OCI-LY7 (cell line): ENCODE measurements at regions not wholly inside any gene's neighbourhood (a gene's known extent, or its start where the extent isn't known, plus 50 kb on each side); places are given as distances from the start of the nearest gene placed in this dataset.

ENCODE experiments used
- BruUV-seq: library from RNA; stranded (reverse); fragments of 400-500 nt; replicated peaks from 2 replicates; lab custom pipeline; 2021; lab: Mats Ljungman, UMichigan
- CTCF ChIA-PET: fragments of 300-600 bp; sonication (Branson Sonifier 250); formaldehyde crosslinking; loops from one replicate; lab custom pipeline; 2022; ENCODE audit warnings: antibody characterized with exemption; ENCODE audit not compliant: unreplicated experiment; lab: Charles Lee
- POLR2A ChIA-PET: fragments of 300-600 bp; sonication (Branson Sonifier 250); formaldehyde crosslinking; loops from one replicate; lab custom pipeline; 2022; ENCODE audit warnings: antibody characterized with exemption; lab: Charles Lee
- DNase-seq: peaks from one replicate; pipeline ENCODE4 v3.0.0-alpha.2; 2015; ENCODE audit warnings: low spot score
- H2AFZ ChIP-seq: fragments of 200-600 bp; sonication (generic), shearing (Covaris generic); 2 replicates; pipeline ENCODE4 v1.6.1; 2014; ENCODE audit warnings: mild to moderate bottlenecking, antibody characterized with exemption, low read length, moderate library complexity
- H3K27ac ChIP-seq: fragments of 200-600 bp; sonication (generic); 2 replicates; pipeline ENCODE4 v1.5.1; 2014; ENCODE audit warnings: mixed run types, low read depth, mild to moderate bottlenecking, moderate library complexity, low read length, inconsistent platforms; ENCODE audit not compliant: poor library complexity, severe bottlenecking
- H3K36me3 ChIP-seq: fragments of 200-600 bp; sonication (generic); 2 replicates; pipeline ENCODE4 v1.6.1; 2014; ENCODE audit warnings: mild to moderate bottlenecking, antibody characterized with exemption, low read length, moderate library complexity, mixed read lengths; ENCODE audit not compliant: insufficient read depth
- H3K4me1 ChIP-seq: fragments of 200-600 bp; sonication (generic); 2 replicates; pipeline ENCODE4 v1.5.1; 2014; ENCODE audit warnings: mild to moderate bottlenecking, low read length; ENCODE audit not compliant: insufficient read depth, poor library complexity, severe bottlenecking
- H3K4me2 ChIP-seq: fragments of 200-600 bp; sonication (generic); 2 replicates; pipeline ENCODE4 v1.6.1; 2014; ENCODE audit warnings: mild to moderate bottlenecking, low read length
- H3K4me3 ChIP-seq: fragments of 200-600 bp; sonication (generic); 2 replicates; pipeline ENCODE4 v1.5.1; 2014; ENCODE audit warnings: mild to moderate bottlenecking, low read depth, low read length; ENCODE audit not compliant: poor library complexity, severe bottlenecking
- H3K79me2 ChIP-seq: fragments of 200-600 bp; sonication (generic); 2 replicates; pipeline ENCODE4 v1.6.1; 2016; ENCODE audit warnings: low read depth, mild to moderate bottlenecking, low read length, moderate library complexity, mixed read lengths; ENCODE audit not compliant: insufficient read depth
- H3K9me2 ChIP-seq: fragments of 200-600 bp; sonication (generic); 2 replicates; pipeline ENCODE4 v1.6.1; 2016; ENCODE audit warnings: mild to moderate bottlenecking, low read length, mixed read lengths; ENCODE audit not compliant: insufficient read depth
- H3K9me3 ChIP-seq: fragments of 200-600 bp; sonication (generic); 2 replicates; pipeline ENCODE4 v1.6.1; 2014; ENCODE audit warnings: mild to moderate bottlenecking, mixed run types, low read length, mixed read lengths
- H4K20me1 ChIP-seq: fragments of 200-600 bp; sonication (generic); 2 replicates; pipeline ENCODE4 v1.6.1; 2014; ENCODE audit warnings: mild to moderate bottlenecking, antibody characterized with exemption, low read length, moderate library complexity, mixed read lengths; ENCODE audit not compliant: insufficient read depth
- CTCF ChIP-seq: fragments of 200-600 bp; sonication (generic); conservative IDR thresholded peaks from 2 replicates; pipeline ENCODE4 v1.5.1; 2014; ENCODE audit warnings: mild to moderate bottlenecking, antibody characterized with exemption, low read length, moderate library complexity, mixed read lengths
- EZH2phosphoT487 ChIP-seq: fragments of 200-600 bp; sonication (generic); IDR thresholded peaks from 2 replicates; pipeline ENCODE4 v1.6.1; 2018; ENCODE audit warnings: low read depth, borderline replicate concordance, mild to moderate bottlenecking, mixed run types, antibody characterized with exemption, low read length, moderate library complexity, mixed read lengths
- intact Hi-C: fragments of 100-400 bp; cut with micrococcal nuclease; formaldehyde crosslinking; loops from one replicate; pipeline ENCODE4 v1.10.0; 2022; ENCODE audit not compliant: unreplicated experiment

- Histone ChIP-seq H3K9me3 (no peaks in the 10 kb centered on the region), H3K27ac (no peak overlapping the region), H3K4me1 (no peaks in the 10 kb centered on the region), H2AFZ (no peak overlapping the region), H3K4me2 (no peak overlapping the region), H3K79me2 (no peaks in the 10 kb centered on the region), H3K4me3 (no peak overlapping the region), H4K20me1 (no peaks in the 10 kb centered on the region), H3K36me3 (no peaks in the 10 kb centered on the region), H3K9me2 (no peaks in the 10 kb centered on the region)
- no peak for TF ChIP-seq EZH2phosphoT487
- intact Hi-C loops, result no loop called here
- ChIA-PET POLR2A (no interaction called here), CTCF (no interaction called here)
- DNase-seq, result no peak
- no TSS peak for BruUV-seq
These were observed 619.2 kb downstream of the C6orf118 start for GRCh38 chr6:164690241-164690640.

DNA sequence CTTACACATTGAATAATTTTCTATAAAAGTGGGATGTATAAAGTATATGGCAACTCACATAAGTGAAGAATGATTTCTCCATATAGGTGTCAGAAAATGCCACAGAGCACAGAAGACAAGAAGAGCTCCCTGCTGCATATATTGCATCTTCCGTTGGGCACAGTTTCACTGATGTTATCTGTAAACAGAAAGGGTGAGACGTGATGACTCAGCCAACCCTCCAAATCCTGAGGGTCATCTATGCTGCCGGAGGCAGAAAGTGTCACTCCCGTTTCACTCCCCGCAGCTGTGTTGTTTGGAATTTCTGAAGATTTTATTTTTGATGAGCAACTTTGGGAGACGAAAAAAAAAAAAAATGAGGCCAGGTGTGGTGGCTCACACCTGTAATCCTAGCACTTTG lies 644.1 kb downstream of the C6orf118 start:
- Histone ChIP-seq H2AFZ (no peak overlapping the region), H3K4me1 (no peaks in the 10 kb centered on the region), H3K9me2 (no peaks in the 10 kb centered on the region), H3K9me3 (no peaks in the 10 kb centered on the region), H3K4me2 (no peak overlapping the region), H3K79me2 (no peaks in the 10 kb centered on the region), H3K36me3 (no peaks in the 10 kb centered on the region), H3K27ac (no peak overlapping the region), H4K20me1 (no peaks in the 10 kb centered on the region), H3K4me3 (no peak overlapping the region)
- BruUV-seq, result no TSS peak
- CTCF ChIA-PET, result no interaction called here
- intact Hi-C loops, result no loop called here
- no peak for TF ChIP-seq CTCF
- POLR2A ChIA-PET, result interaction anchor here (0.8 kb wide), 1 partner anchor 27 kb away, joined by 3 read pairs; no protein-coding TSS in a partner anchor
- DNase-seq, result no peak

- no peaks in the 10 kb centered on the region for H3K9me3 ChIP-seq
- no peaks in the 10 kb centered on the region for H3K36me3 ChIP-seq
- BruUV-seq, result no TSS peak
- DNase-seq, result no peak
- no peaks in the 10 kb centered on the region for H3K9me2 ChIP-seq
- no peak overlapping the region for H3K4me2 ChIP-seq
- no peak overlapping the region for H3K27ac ChIP-seq
- no peaks in the 10 kb centered on the region for H3K79me2 ChIP-seq
- TF ChIP-seq CTCF (no peak), EZH2phosphoT487 (no peak)
- intact Hi-C loops, result no loop called here
- no peaks in the 10 kb centered on the region for H3K4me1 ChIP-seq
- no peaks in the 10 kb centered on the region for H4K20me1 ChIP-seq
- ChIA-PET POLR2A (no interaction called here), CTCF (no interaction called here)
- H3K4me3 ChIP-seq, result no peak overlapping the region
- H2AFZ ChIP-seq, result no peak overlapping the region
These were observed 645.8 kb downstream of the C6orf118 start for GRCh38 chr6:164663634-164664033.
